Spinal cord (tissue), 9 donors: ENCODE measurements at regions not wholly inside any gene's neighbourhood (a gene's known extent, or its start where the extent isn't known, plus 50 kb on each side); places are given as distances from the start of the nearest gene placed in this dataset.

Experiments
- DNase-seq, 6 donors: peaks; one replicate each; pipeline versions ENCODE4 v3.0.0 to v3.0.0-alpha.2; 2013 to 2015; ENCODE audit warnings: low spot score in 6 of 6, low read depth in 4 of 6
- H3K27ac ChIP-seq: one replicate; pipeline ENCODE4 v1.5.1; 2013; ENCODE audit warnings: low read depth, low read length, control low read depth
- H3K27me3 ChIP-seq: one replicate; pipeline ENCODE4 v1.6.1; 2013; ENCODE audit warnings: low read length; ENCODE audit not compliant: control insufficient read depth, insufficient read depth
- H3K36me3 ChIP-seq: one replicate; pipeline ENCODE4 v1.6.1; 2013; ENCODE audit warnings: low read length; ENCODE audit not compliant: control insufficient read depth, insufficient read depth
- H3K4me1 ChIP-seq: one replicate; pipeline ENCODE4 v1.6.1; 2013; ENCODE audit warnings: low read length; ENCODE audit not compliant: control insufficient read depth, insufficient read depth
- H3K4me3 ChIP-seq: one replicate; pipeline ENCODE4 v1.5.1; 2013; ENCODE audit warnings: low read depth, low read length, control low read depth
- H3K9me3 ChIP-seq: one replicate; pipeline ENCODE4 v1.6.1; 2013; ENCODE audit warnings: low read length; ENCODE audit not compliant: control insufficient read depth, insufficient read depth
- WGBS: methylation state at CpG from one replicate; pipeline ENCODE4 v1.1.5; 2013; ENCODE audit warnings: missing lambda C conversion rate; ENCODE audit not compliant: insufficient coverage; 5-methylcytosine and 5-hydroxymethylcytosine counted together
- donor health status: healthy.

DNA sequence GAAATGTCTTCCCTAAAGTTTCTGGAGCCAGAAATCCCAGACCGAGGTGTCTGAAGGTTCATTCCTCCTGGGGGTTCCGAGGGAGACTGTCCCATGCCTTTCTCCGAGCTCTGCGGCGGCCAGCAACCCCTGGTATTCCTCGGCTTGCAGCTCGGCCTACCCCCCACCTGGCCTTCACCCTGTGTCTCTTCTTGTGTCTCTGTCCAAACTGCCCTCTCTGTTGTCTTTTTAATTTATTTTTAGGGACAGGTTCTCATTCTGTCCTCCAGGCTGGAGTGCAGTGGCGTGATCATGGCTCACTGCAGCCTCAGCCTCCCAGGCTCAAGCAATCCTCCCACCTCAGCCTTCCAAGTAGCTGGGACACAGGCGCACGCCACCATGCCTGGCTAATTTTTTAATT, 211.7 kb downstream of the SEC14L1 start:
- 99% methylated on average over 10 of the region's 10 CpGs for WGBS

DNA sequence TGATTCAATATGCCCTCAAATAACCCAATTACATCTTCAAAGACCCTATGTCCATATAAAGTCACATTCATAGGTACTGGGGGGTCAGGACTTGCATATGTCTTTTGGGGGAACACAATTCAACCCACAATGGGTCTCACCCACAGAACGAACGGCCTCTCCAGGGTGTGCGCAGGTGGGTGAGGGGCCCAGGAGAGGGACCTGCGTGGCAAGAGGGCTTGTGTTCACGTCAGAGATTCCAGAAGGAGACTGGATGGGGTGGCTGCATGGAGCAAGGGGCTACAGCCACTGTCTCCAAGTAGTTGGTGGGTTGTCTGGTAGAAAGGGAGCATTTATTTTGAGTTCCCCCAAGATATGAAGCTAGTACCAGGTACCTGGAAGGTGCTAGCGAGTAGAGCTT, 212.2 kb downstream of the SEC14L1 start:
- 95% methylated on average over 6 of the region's 6 CpGs for WGBS
- H3K4me1 ChIP-seq, result peaks cover 20% of the 10 kb centered on the region
- H3K27me3 ChIP-seq, result no peaks in the 10 kb centered on the region
- no peaks in the 10 kb centered on the region for H3K9me3 ChIP-seq
- H3K36me3 ChIP-seq, result peaks cover 4% of the 10 kb centered on the region
- no peak overlapping the region for H3K27ac ChIP-seq
- H3K4me3 ChIP-seq, result no peak overlapping the region
- DNase-seq, result no peak

More for the DNA sequence above, 211.7 kb downstream of the SEC14L1 start:
- H3K27me3 ChIP-seq, result no peaks in the 10 kb centered on the region
- no peak for DNase-seq
- no peak overlapping the region for H3K27ac ChIP-seq
- H3K4me1 ChIP-seq, result peaks cover 20% of the 10 kb centered on the region
- no peaks in the 10 kb centered on the region for H3K9me3 ChIP-seq
- H3K36me3 ChIP-seq, result peaks cover 4% of the 10 kb centered on the region
- H3K4me3 ChIP-seq, result no peak overlapping the region

GRCh38 chr17:77353684-77354419, 213.1 kb downstream of the SEC14L1 start:
- DNase-seq, result no peak
- H3K27ac ChIP-seq, result no peak overlapping the region
- H3K36me3 ChIP-seq, result peaks cover 4% of the 10 kb centered on the region
- peaks cover 23% of the 10 kb centered on the region for H3K4me1 ChIP-seq
- no peak overlapping the region for H3K4me3 ChIP-seq
- H3K27me3 ChIP-seq, result no peaks in the 10 kb centered on the region
- no peaks in the 10 kb centered on the region for H3K9me3 ChIP-seq
- WGBS, result 87% methylated on average over 9 of the region's 15 CpGs

GRCh38 chr17:77354420-77354669, 213.6 kb downstream of the SEC14L1 start:
- Histone ChIP-seq H3K4me1 (peaks cover 26% of the 10 kb centered on the region), H3K27ac (no peak overlapping the region), H3K36me3 (peaks cover 4% of the 10 kb centered on the region), H3K27me3 (no peaks in the 10 kb centered on the region), H3K9me3 (no peaks in the 10 kb centered on the region), H3K4me3 (no peak overlapping the region)
- 86% methylated on average over 4 of the region's 5 CpGs for WGBS
- no peak for DNase-seq

DNA sequence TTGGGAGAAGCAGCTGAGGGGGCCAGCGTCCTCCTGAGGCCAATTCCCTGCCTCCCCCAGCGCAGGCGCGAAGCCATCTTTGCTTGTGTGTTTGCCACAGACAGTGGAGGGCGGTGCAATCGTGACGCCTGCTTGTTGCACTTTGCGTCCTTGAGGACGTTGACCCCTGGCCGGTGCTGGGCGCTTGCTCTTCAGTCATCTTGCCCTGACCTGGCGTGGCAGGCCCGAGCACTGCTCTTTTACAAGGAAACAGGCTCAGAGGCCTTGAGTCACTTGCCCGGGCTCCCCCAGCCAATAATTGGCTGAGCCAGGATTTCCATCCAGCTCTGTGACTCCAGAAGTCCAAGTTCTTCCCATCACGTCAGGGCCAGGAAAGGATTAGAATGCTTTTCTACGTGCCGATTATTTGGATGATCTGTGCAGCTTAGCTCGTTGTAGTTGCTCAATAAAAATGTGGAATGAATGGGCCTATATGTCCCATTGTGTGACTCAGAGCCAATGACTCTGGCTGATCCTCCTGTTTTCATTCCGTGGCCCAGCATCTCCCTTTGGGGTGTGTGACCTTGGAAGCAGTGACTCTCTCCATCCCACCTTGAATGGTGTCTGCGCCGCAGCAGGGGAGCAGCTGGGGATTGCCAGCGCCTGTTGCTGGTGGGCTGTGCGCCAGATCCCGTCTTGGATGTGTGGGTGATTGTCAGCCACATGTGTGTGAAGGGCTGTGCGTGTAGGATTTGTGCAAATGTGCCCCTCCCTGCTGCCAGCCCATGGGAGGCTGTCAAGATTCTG, 214.1 kb downstream of the SEC14L1 start:
- no peak overlapping the region for H3K4me3 ChIP-seq
- H3K27ac ChIP-seq, result no peak overlapping the region
- H3K9me3 ChIP-seq, result no peaks in the 10 kb centered on the region
- H3K4me1 ChIP-seq, result peaks cover 28% of the 10 kb centered on the region
- no peaks in the 10 kb centered on the region for H3K27me3 ChIP-seq
- WGBS, result 83% methylated on average over 23 of the region's 25 CpGs
- DNase-seq, result no peak
- peaks cover 4% of the 10 kb centered on the region for H3K36me3 ChIP-seq

- H3K4me1 ChIP-seq, result peaks cover 17% of the 10 kb centered on the region
- no peak for DNase-seq
- H3K9me3 ChIP-seq, result no peaks in the 10 kb centered on the region
- no peak overlapping the region for H3K27ac ChIP-seq
- 79% methylated on average over 8 of the region's 15 CpGs for WGBS
- no peak overlapping the region for H3K4me3 ChIP-seq
- peaks cover 4% of the 10 kb centered on the region for H3K36me3 ChIP-seq
- H3K27me3 ChIP-seq, result no peaks in the 10 kb centered on the region
These were observed 215.4 kb downstream of the SEC14L1 start for GRCh38 chr17:77356109-77356689.

GRCh38 chr17:77356690-77357201, 216.0 kb downstream of the SEC14L1 start:
- H3K9me3 ChIP-seq, result no peaks in the 10 kb centered on the region
- no peak for DNase-seq
- H3K4me1 ChIP-seq, result peaks cover 11% of the 10 kb centered on the region

DNA sequence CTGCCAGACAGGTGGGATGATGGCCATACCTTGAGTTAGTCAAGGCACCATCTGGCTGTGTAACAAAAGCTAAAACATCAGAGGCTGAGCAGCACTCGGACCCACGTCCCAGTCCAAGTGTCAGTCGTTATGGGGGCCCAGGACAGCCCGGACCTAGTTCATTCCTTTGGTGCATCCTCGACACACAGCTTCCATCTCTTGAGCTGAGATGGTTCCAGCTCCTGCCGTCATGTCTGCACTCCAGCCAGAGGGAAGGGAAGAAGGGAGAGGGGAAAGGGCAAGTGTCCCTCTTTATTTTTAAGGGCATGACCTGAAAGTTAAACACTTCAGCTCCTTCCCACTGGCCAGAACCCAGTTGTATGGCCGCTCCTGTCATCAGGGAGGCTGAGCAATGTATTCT, 218.0 kb downstream of the SEC14L1 start:
- no peaks in the 10 kb centered on the region for H3K9me3 ChIP-seq
- no peak overlapping the region for H3K4me3 ChIP-seq
- no peak overlapping the region for H3K27ac ChIP-seq
- 67% methylated on average over 3 of the region's 7 CpGs for WGBS
- no peaks in the 10 kb centered on the region for H3K27me3 ChIP-seq
- H3K4me1 ChIP-seq, result peaks cover 12% of the 10 kb centered on the region
- no peak for DNase-seq
- peaks cover 4% of the 10 kb centered on the region for H3K36me3 ChIP-seq

More at GRCh38 chr17:77356690-77357201, 216.0 kb downstream of the SEC14L1 start:
- H3K4me3 ChIP-seq, result no peak overlapping the region
- no peak overlapping the region for H3K27ac ChIP-seq
- H3K27me3 ChIP-seq, result no peaks in the 10 kb centered on the region
- WGBS, result 74% methylated on average over 7 of the region's 8 CpGs
- H3K36me3 ChIP-seq, result peaks cover 4% of the 10 kb centered on the region

DNA sequence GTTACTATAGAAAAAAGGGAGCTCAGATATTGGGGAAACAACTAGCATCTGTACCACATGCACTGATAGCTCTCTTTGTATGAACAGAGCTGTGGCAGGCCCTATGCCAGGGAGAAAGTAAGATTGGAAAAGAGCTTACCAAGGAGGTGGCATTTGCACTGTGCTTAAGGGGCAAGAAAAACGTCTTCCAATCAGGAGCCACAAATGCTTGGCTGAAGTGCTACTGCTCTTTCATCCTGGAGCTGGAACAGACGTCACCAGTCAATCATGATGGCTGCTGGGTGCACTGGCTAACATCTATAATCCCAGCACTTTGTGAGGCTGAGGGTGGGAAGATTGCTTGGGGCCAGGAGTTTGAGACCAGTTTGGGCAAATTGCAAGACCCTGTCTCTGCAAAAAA, 218.5 kb downstream of the SEC14L1 start:
- DNase-seq, result no peak
- WGBS, result 21% methylated on average over 2 of the region's 2 CpGs

More for the DNA sequence above, 218.5 kb downstream of the SEC14L1 start:
- no peak overlapping the region for H3K27ac ChIP-seq
- H3K4me1 ChIP-seq, result peaks cover 16% of the 10 kb centered on the region
- peaks cover 4% of the 10 kb centered on the region for H3K36me3 ChIP-seq
- H3K9me3 ChIP-seq, result no peaks in the 10 kb centered on the region
- no peak overlapping the region for H3K4me3 ChIP-seq
- no peaks in the 10 kb centered on the region for H3K27me3 ChIP-seq
